ENCODE measurements at regions not wholly inside any gene's neighbourhood (a gene's known extent, or its start where the extent isn't known, plus 50 kb on each side); places are given as distances from the start of the nearest gene placed in this dataset.
"Not testable (repeated sequence)": the region's sequence is repeated elsewhere in the genome, so short reads cannot be mapped to it uniquely, and the experiment has no call there.

DNA sequence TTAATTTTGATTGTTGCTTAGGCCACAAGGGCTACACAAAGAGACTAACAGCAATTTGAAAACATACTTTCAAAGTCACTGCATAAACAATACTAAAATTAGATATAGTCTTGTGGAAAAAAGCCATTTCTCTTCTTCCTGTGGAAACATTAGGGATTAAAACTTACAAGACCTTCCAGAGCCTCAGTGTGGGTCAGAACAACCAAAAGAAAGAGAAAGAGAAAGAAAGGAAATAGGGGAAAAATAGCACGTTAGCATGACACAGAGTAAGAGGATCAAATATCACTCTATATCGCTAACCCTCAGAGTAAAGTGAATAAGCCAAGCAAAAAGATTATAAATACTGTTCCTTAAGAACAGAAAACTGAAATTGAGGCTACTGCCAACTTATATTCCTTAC is 127.8 kb upstream of the DIAPH2 start:
- intact Hi-C loops (cut with DNase I) = no loop called here
- TF ChIP-seq, protein P1, sequence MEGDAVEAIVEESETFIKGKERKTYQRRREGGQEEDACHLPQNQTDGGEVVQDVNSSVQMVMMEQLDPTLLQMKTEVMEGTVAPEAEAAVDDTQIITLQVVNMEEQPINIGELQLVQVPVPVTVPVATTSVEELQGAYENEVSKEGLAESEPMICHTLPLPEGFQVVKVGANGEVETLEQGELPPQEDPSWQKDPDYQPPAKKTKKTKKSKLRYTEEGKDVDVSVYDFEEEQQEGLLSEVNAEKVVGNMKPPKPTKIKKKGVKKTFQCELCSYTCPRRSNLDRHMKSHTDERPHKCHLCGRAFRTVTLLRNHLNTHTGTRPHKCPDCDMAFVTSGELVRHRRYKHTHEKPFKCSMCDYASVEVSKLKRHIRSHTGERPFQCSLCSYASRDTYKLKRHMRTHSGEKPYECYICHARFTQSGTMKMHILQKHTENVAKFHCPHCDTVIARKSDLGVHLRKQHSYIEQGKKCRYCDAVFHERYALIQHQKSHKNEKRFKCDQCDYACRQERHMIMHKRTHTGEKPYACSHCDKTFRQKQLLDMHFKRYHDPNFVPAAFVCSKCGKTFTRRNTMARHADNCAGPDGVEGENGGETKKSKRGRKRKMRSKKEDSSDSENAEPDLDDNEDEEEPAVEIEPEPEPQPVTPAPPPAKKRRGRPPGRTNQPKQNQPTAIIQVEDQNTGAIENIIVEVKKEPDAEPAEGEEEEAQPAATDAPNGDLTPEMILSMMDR (IDR thresholded peaks at IDR 0.05) = no peak
- TF ChIP-seq EP300 (IDR thresholded peaks at IDR 0.05) (no peak), POLR2A (IDR thresholded peaks at IDR 0.05) (no peak), POLR2AphosphoS5 (IDR thresholded peaks at IDR 0.05) (no peak)
- H3K27ac ChIP-seq = peak overlapping the region in 2 of 4 donors; percentile 27 to 63
- H3K4me1 ChIP-seq = peaks cover 0 to 6% (median 0%) of the 10 kb centered on the region in 4 donors
- no peaks in the 10 kb centered on the region for H3K36me3 ChIP-seq
- 56 to 73% methylated on average over 2 of the region's 2 CpGs for WGBS, 2 donors
- H3K9me3 ChIP-seq = no peaks in the 10 kb centered on the region
- DNase-seq = no peak
- H3K27me3 ChIP-seq = no peaks in the 10 kb centered on the region
- H3K4me3 ChIP-seq = no peak overlapping the region

DNA sequence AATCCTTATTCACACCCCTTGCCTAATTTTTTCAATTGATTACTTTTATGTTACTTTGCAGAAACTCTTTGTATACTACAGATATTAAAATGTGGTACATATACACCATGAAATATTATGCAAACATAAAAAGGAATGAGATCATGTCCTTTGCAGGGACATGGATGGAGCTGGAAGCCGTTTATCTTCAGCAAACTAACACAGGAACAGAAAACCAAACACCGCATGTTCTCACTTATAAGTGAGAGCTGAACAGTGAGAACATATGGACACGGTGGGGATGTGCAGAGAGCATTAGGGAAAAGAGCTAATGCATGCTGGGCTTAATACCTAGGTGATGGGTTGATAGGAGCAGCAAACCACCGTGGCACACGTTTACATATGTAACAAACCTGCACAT is 123.5 kb upstream of the DIAPH2 start:
- H3K4me3 ChIP-seq; intact Hi-C loops (cut with DNase I); H3K27ac ChIP-seq; H3K27me3 ChIP-seq; H3K4me1 ChIP-seq; H3K9me3 ChIP-seq; DNase-seq; H3K36me3 ChIP-seq: not testable (repeated sequence)
- 73 to 75% methylated on average over 5 of the region's 5 CpGs for WGBS, 2 donors

DNA sequence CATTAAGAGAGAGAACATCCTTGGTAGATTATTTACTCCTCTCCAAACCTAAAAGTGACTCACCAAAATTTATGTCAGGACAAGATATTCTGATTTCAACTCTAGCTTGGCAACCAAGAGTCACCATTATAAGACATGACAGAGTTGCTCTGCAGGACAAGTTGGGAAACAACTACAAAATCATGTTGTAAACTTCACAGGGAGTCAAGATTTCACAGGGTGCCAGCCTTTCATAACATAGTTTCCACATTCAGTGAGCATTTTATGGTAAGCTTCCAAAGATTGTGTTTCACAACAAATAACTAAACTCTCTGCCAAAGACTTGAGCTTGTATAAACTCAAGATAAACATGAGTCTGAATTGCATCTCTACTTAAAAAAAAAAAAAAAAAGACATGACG is 121.0 kb upstream of the DIAPH2 start:
- H3K27ac ChIP-seq = no peak overlapping the region
- no peak for DNase-seq
- WGBS, 2 donors = 7 to 53% methylated on average over 1 of the region's 1 CpG

DNA sequence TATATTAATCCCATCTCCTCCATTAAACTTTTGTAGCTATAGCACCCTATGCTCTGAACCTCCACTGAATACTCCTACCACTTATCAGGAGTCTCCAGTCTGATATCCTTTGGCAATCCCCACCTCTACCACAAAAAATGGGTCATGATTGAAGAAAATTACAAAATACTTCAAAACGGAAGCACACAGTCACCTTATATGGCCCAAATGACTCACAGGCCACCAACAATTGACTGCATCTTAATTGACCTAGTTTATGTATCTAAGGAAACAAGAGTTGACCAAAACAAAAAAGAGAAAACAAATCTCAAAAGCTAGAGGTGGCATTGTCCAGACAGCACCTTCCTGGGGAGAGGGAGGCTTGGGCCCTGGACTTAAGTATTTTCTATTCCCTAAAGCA is 120.0 kb upstream of the DIAPH2 start:
- TF ChIP-seq EP300 (IDR thresholded peaks at IDR 0.05) = no peak
- TF ChIP-seq POLR2AphosphoS5 (IDR thresholded peaks at IDR 0.05) = no peak
- TF ChIP-seq POLR2A (IDR thresholded peaks at IDR 0.05) = no peak
- DNase-seq = no peak
- Histone ChIP-seq H3K36me3 (no peaks in the 10 kb centered on the region), H3K4me3 (no peak overlapping the region), H3K4me1 (no peaks in the 10 kb centered on the region), H3K27me3 (no peaks in the 10 kb centered on the region), H3K9me3 (no peaks in the 10 kb centered on the region), H3K27ac (no peak overlapping the region)
- 61 to 77% methylated on average over 1 of the region's 1 CpG for WGBS, 2 donors
- intact Hi-C loops (cut with DNase I) = no loop called here

More for the DNA sequence above, 121.0 kb upstream of the DIAPH2 start:
- intact Hi-C loops (cut with DNase I) = no loop called here
- H3K9me3 ChIP-seq = no peaks in the 10 kb centered on the region
- H3K4me1 ChIP-seq = no peaks in the 10 kb centered on the region
- H3K4me3 ChIP-seq = no peak overlapping the region
- no peaks in the 10 kb centered on the region for H3K27me3 ChIP-seq
- TF ChIP-seq POLR2AphosphoS5 (IDR thresholded peaks at IDR 0.05) (peak in 1 of 4 donors; percentile 18), EP300 (IDR thresholded peaks at IDR 0.05) (no peak), POLR2A (IDR thresholded peaks at IDR 0.05) (no peak)
- TF ChIP-seq, protein P1 (IDR thresholded peaks at IDR 0.05) = no peak
- no peaks in the 10 kb centered on the region for H3K36me3 ChIP-seq

DNA sequence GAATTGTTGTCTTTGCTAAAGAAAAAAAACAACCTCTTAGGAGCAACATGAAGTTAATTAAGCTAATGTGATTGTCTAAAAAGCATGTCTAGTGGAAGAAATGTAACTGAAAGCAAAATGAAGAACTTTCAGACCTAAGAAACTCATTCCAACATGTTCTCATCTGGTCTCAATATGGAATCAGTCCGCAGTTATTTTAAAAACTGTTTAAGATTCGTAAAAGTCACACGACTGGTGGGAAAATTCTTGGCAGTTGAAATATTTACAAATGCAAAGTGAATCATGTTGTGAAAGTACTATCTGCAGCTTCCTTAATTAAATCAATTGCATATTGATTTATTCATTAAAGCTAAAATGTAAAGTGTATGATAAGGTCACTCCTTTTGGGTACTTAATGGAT is 117.8 kb upstream of the DIAPH2 start:
- no peaks in the 10 kb centered on the region for H3K36me3 ChIP-seq
- H3K4me3 ChIP-seq = no peak overlapping the region
- H3K4me1 ChIP-seq = no peaks in the 10 kb centered on the region
- no peaks in the 10 kb centered on the region for H3K9me3 ChIP-seq
- DNase-seq = no peak
- no peak overlapping the region for H3K27ac ChIP-seq
- WGBS, 2 donors = 83 to 91% methylated on average over 3 of the region's 3 CpGs
- intact Hi-C loops (cut with DNase I) = no loop called here
- no peaks in the 10 kb centered on the region for H3K27me3 ChIP-seq
- TF ChIP-seq POLR2AphosphoS5 (IDR thresholded peaks at IDR 0.05) (no peak), POLR2A (IDR thresholded peaks at IDR 0.05) (no peak), EP300 (IDR thresholded peaks at IDR 0.05) (no peak)
- TF ChIP-seq, protein P1 (IDR thresholded peaks at IDR 0.05) = no peak

DNA sequence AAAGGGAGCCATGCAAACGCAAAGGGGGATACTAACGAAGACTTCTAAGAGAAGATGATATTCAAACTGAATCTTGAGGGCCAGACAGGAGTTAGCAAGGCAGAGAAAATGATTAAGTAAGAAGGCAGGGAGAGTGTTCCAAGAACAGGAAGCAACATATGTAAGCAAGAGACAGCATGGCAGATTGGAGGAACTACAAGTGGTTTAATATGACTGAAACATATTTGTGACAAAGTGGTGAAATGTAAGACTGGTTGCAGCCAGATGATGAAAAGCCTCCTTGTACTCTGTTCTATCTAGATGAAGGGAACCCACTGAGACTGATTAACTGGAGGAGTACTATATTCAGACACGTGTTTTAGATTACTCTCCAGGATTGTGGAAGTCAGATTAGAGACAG is 116.6 kb upstream of the DIAPH2 start:
- no peaks in the 10 kb centered on the region for H3K36me3 ChIP-seq
- intact Hi-C loops (cut with DNase I) = no loop called here
- H3K4me1 ChIP-seq = no peaks in the 10 kb centered on the region
- DNase-seq = no peak
- TF ChIP-seq EP300 (IDR thresholded peaks at IDR 0.05) (no peak), POLR2AphosphoS5 (IDR thresholded peaks at IDR 0.05) (no peak), POLR2A (IDR thresholded peaks at IDR 0.05) (no peak)
- TF ChIP-seq, protein P1 (IDR thresholded peaks at IDR 0.05) = no peak
- no peaks in the 10 kb centered on the region for H3K27me3 ChIP-seq
- H3K9me3 ChIP-seq = no peaks in the 10 kb centered on the region
- H3K27ac ChIP-seq = no peak overlapping the region
- no peak overlapping the region for H3K4me3 ChIP-seq
- 85 to 91% methylated on average over 3 of the region's 3 CpGs for WGBS, 2 donors
